Liver (tissue), 8 donors: ENCODE measurements at regions not wholly inside any gene's neighbourhood (a gene's known extent, or its start where the extent isn't known, plus 50 kb on each side); places are given as distances from the start of the nearest gene placed in this dataset.

ENCODE experiments used
- DNase-seq: peaks from one replicate; pipeline ENCODE4 v3.0.0-alpha.2; 2017; ENCODE audit warnings: low spot score
- H3K27ac ChIP-seq, 2 donors: one replicate each; pipeline ENCODE4 v1.7.0; 2013; ENCODE audit warnings: inconsistent platforms in 2 of 2, low read length in 2 of 2, control low read depth in 1 of 2, low read depth in 1 of 2, mild to moderate bottlenecking in 1 of 2
- H3K27me3 ChIP-seq, 4 donors: one replicate each; pipeline versions ENCODE4 v1.6.1 to v1.7.0; 2013; ENCODE audit warnings: low read length in 3 of 4, inconsistent platforms in 1 of 4, mild to moderate bottlenecking in 1 of 4, moderate library complexity in 1 of 4; ENCODE audit not compliant: control insufficient read depth in 4 of 4, insufficient read depth in 4 of 4
- H3K36me3 ChIP-seq, 4 donors: one replicate each; pipeline versions ENCODE4 v1.6.1 to v1.7.0; 2013; ENCODE audit warnings: low read length in 3 of 4, mild to moderate bottlenecking in 3 of 4, low read depth in 1 of 4, moderate library complexity in 1 of 4; ENCODE audit not compliant: control insufficient read depth in 4 of 4, insufficient read depth in 3 of 4
- H3K4me1 ChIP-seq, 4 donors: one replicate each; pipeline versions ENCODE4 v1.6.1 to v1.7.0; 2013; ENCODE audit warnings: low read length in 3 of 4, mild to moderate bottlenecking in 3 of 4, moderate library complexity in 1 of 4; ENCODE audit not compliant: control insufficient read depth in 4 of 4, insufficient read depth in 4 of 4
- H3K4me3 ChIP-seq, 3 donors: one replicate each; pipeline versions ENCODE4 v1.6.1 to v1.7.0; 2013; ENCODE audit warnings: low read length in 3 of 3, control low read depth in 1 of 3, low read depth in 1 of 3, mild to moderate bottlenecking in 1 of 3
- H3K9ac ChIP-seq, 2 donors: one replicate each; pipeline ENCODE4 v1.7.0; 2013; ENCODE audit warnings: low read length in 2 of 2, mild to moderate bottlenecking in 2 of 2, moderate library complexity in 2 of 2, control low read depth in 1 of 2, low read depth in 1 of 2
- H3K9me3 ChIP-seq, 4 donors: one replicate each; pipeline versions ENCODE4 v1.6.1 to v1.7.0; 2013; ENCODE audit warnings: low read length in 3 of 4; ENCODE audit not compliant: control insufficient read depth in 4 of 4
- ATF3 ChIP-seq: IDR thresholded peaks from 2 replicates; pipeline ENCODE4 v1.6.1; 2016; ENCODE audit warnings: antibody characterized with exemption
- CTCF ChIP-seq: fragments of 150-350 bp; IDR thresholded peaks from 2 replicates; pipeline ENCODE4 v1.5.1; 2017; ENCODE audit warnings: improper control_type of control experiment, low read depth, low read length; ENCODE audit not compliant: missing input control
- EGR1 ChIP-seq, 2 donors: IDR thresholded peaks; 2 replicates each; pipeline ENCODE4 v1.6.1; 2016 to 2018; ENCODE audit warnings: antibody characterized with exemption in 2 of 2, low read depth in 2 of 2
- FOXA1 ChIP-seq: IDR thresholded peaks from 2 replicates; pipeline ENCODE4 v1.6.1; 2016; ENCODE audit warnings: antibody characterized with exemption
- FOXA2 ChIP-seq: IDR thresholded peaks from 2 replicates; pipeline ENCODE4 v1.6.1; 2016; ENCODE audit warnings: antibody characterized with exemption
- GABPA ChIP-seq, 2 donors: IDR thresholded peaks in 1 of 2; conservative IDR thresholded peaks in 1 of 2; 2 replicates each; pipeline ENCODE4 v1.6.1; 2016; ENCODE audit warnings: antibody characterized with exemption in 2 of 2, mild to moderate bottlenecking in 1 of 2, moderate library complexity in 1 of 2
- HNF4A ChIP-seq, 2 donors: conservative IDR thresholded peaks; 2 replicates each; pipeline ENCODE4 v1.6.1; 2016; ENCODE audit warnings: antibody characterized with exemption in 2 of 2, mild to moderate bottlenecking in 2 of 2
- HNF4G ChIP-seq: IDR thresholded peaks from 2 replicates; pipeline ENCODE4 v1.6.1; 2016; ENCODE audit warnings: antibody characterized with exemption
- JUND ChIP-seq, 2 donors: IDR thresholded peaks; 2 replicates each; pipeline ENCODE4 v1.6.1; 2016; ENCODE audit warnings: antibody characterized with exemption in 2 of 2
- NR2F2 ChIP-seq: IDR thresholded peaks from 2 replicates; pipeline ENCODE4 v1.6.1; 2016; ENCODE audit warnings: antibody characterized with exemption
- RAD21 ChIP-seq, 2 donors: IDR thresholded peaks; 2 replicates each; pipeline ENCODE4 v1.6.1; 2016; ENCODE audit warnings: antibody characterized with exemption in 2 of 2, mild to moderate bottlenecking in 2 of 2
- REST ChIP-seq: IDR thresholded peaks from 2 replicates; pipeline ENCODE4 v1.6.1; 2016; ENCODE audit warnings: antibody characterized with exemption, mild to moderate bottlenecking
- RXRA ChIP-seq, 2 donors: IDR thresholded peaks; 2 replicates each; pipeline ENCODE4 v1.6.1; 2017 to 2018; ENCODE audit warnings: antibody characterized with exemption in 2 of 2, mild to moderate bottlenecking in 1 of 2
- SP1 ChIP-seq: IDR thresholded peaks from 2 replicates; pipeline ENCODE4 v1.6.1; 2018; ENCODE audit warnings: antibody characterized with exemption, mild to moderate bottlenecking
- TAF1 ChIP-seq: conservative IDR thresholded peaks from 2 replicates; pipeline ENCODE4 v1.6.1; 2016; ENCODE audit warnings: antibody characterized with exemption, mild to moderate bottlenecking
- YY1 ChIP-seq: IDR thresholded peaks from 2 replicates; pipeline ENCODE4 v1.6.1; 2016; ENCODE audit warnings: antibody characterized with exemption, mild to moderate bottlenecking
- ZBTB33 ChIP-seq: IDR thresholded peaks from 2 replicates; pipeline ENCODE4 v1.6.1; 2016; ENCODE audit warnings: antibody characterized with exemption
- WGBS: extraction: QIAGEN DNeasy Blood & Tissue Kit; methylation state at CpG from one replicate; pipeline ENCODE4 v1.1.7; 2013; 5-methylcytosine and 5-hydroxymethylcytosine counted together
- TF ChIP-seq, protein P1 (sequence below): IDR thresholded peaks from 2 replicates; pipeline ENCODE4 v1.6.1; 2016; ENCODE audit warnings: antibody characterized with exemption
- donor health status: healthy.
- donor health status: healthy.
- donor health status: healthy.
- donor health status: healthy.
- donor health status: healthy.

DNA sequence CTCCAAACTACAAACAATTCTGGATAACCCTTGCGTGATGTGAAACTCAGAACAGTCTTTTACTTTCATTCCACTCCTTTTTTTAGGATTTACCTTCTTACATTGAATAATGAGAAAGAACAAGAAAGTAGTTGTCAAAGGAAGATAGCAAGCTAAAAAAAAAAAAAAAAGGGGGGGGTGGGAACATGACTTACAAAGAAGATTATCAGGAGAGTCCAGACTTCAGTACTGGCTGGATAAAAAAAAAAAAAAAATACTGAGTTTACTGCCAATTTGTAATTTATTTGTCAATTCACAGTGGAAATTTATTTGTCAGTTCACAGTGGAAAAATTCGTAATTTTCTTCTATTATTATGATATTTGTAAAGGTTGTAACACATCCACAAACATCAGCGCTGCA lies 792.4 kb upstream of the SLITRK5 start:
- DNase-seq: no peak
- no peak overlapping the region for H3K4me3 ChIP-seq
- WGBS: 78% methylated on average over 3 of the region's 3 CpGs
- no peak overlapping the region for H3K9ac ChIP-seq
- TF ChIP-seq ZBTB33 (no peak), CTCF (no peak), REST (no peak), FOXA2 (no peak), EGR1 (IDR thresholded peaks at IDR 0.05; ENCODE audit: low read depth in 2 of 2) (no peak), SP1 (no peak), RAD21 (IDR thresholded peaks at IDR 0.05) (no peak), ATF3 (no peak), JUND (IDR thresholded peaks at IDR 0.05) (no peak), HNF4G (no peak), TAF1 (no peak), RXRA (IDR thresholded peaks at IDR 0.05) (no peak), FOXA1 (no peak), NR2F2 (no peak), GABPA (IDR thresholded peaks at IDR 0.05 in 1 of 2, conservative IDR thresholded peaks at IDR 0.05 in 1 of 2) (no peak), HNF4A (conservative IDR thresholded peaks at IDR 0.05) (no peak), YY1 (no peak)
- TF ChIP-seq, protein P1, sequence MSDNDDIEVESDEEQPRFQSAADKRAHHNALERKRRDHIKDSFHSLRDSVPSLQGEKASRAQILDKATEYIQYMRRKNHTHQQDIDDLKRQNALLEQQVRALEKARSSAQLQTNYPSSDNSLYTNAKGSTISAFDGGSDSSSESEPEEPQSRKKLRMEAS: no peak
- H3K36me3 ChIP-seq: no peaks in the 10 kb centered on the region
- no peaks in the 10 kb centered on the region for H3K27me3 ChIP-seq
- no peaks in the 10 kb centered on the region for H3K9me3 ChIP-seq
- H3K4me1 ChIP-seq: no peaks in the 10 kb centered on the region
- no peak overlapping the region for H3K27ac ChIP-seq
